GM12872 (cell line): ENCODE measurements at regions not wholly inside any gene's neighbourhood (a gene's known extent, or its start where the extent isn't known, plus 50 kb on each side); places are given as distances from the start of the nearest gene placed in this dataset.

ENCODE experiments used
- CTCF ChIP-seq: IDR thresholded peaks from 3 replicates; pipeline ENCODE4 v1.5.1; 2011; ENCODE audit warnings: low read depth, mild to moderate bottlenecking, low read length, moderate library complexity; ENCODE audit not compliant: insufficient read depth

DNA sequence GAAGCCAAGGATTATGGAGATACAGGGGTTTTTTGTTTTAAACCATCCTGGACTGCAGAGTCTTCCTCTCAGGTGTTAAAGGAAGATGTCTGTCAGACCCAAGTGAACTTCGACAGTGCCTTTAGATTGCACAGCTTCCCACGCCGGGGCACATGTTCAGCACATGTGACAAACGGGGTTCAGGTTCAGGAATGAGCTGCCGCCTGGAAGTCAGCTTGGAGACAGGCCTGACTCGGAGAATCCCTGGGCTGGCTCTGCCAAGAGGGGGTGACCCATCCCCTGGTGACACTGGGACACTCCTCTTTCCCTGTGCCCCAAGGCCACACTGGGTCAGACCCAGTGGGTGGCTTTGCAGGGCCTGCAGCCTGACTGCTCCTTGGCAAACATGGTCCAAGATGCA lies 359.3 kb upstream of the SALL3 start:
- TF ChIP-seq CTCF = no peak

GRCh38 chr18:78621141-78621755 lies 358.4 kb upstream of the SALL3 start:
- no peak for TF ChIP-seq CTCF

GRCh38 chr18:78622251-78622906 lies 357.2 kb upstream of the SALL3 start:
- TF ChIP-seq CTCF = no peak

DNA sequence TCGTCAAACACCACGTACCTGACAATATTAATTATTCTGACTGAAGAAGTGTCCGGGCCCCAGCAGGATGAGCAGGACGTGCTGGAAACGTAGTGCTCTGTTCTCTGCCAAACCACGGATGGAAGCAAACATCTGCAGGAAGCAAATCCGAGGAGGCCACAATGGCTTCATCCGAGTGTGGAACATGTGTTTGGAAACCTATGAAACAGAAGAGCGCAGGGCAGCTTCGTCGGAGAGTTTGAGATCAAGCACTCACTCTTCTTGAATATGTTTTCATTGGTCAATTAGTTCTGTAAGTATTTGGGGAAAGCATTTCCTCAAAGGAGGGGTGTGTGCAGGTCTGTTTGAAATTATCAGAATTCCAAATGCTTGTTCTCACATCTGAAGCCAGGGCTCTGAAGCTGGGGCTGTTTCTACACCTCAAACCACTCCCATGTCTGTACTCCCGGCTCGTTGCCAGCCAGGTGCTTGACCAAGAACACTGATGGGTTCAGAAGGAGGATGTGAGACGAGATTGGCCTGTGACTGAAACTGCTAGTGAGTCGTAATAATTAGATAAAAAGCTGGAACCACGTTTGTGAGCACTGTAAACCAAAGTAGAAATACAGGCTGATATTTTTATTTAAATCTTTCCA lies 356.6 kb upstream of the SALL3 start:
- no peak for TF ChIP-seq CTCF

- no peak for TF ChIP-seq CTCF
Measured at GRCh38 chr18:78624646-78625279, 354.9 kb upstream of the SALL3 start.

GRCh38 chr18:78625847-78626246 lies 353.8 kb upstream of the SALL3 start:
- no peak for TF ChIP-seq CTCF

DNA sequence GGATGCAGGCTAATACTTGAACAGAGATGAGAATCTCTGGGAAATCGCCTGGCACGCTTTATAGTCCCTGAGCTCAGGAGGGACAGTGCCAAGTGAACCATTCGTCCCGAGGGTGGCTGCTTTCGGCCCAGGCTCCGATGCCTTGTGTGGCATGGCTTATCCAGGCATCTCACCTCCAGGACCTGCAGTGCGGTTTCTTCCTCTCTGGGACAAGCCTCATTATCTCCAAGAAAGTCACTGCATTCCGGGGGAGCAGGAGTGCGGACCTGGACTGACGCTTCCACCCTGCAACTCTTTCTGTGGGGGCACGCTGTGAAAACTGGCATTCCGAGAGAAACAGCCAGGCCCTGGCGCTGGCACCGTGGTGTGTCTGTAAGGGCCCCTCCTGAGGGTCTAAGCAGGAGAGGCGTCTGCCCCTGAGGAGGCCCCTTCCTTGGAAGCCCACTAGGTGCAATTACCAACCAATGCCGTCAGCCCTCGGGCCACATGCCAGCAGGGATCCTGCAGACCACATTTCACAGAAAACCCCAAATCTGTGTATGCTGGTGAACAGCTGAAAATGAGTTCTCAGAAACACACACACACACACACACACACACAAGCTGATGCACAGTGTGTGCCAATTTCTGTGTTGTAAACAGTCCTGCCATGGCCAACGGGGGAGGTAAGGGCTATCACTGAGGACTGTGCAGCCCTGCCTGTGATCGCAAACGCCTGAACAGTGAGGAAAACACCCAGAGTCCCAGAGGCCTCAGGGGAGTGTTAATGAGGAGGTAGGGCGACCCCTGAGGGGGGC lies 351.9 kb upstream of the SALL3 start:
- no peak for TF ChIP-seq CTCF
